GM12875 (cell line): ENCODE measurements at regions not wholly inside any gene's neighbourhood (a gene's known extent, or its start where the extent isn't known, plus 50 kb on each side); places are given as distances from the start of the nearest gene placed in this dataset.

Experiments
- H3K4me3 ChIP-seq: one replicate; pipeline ENCODE4 v1.5.1; 2011; ENCODE audit warnings: low read depth, low read length, control low read depth
- TF ChIP-seq, protein P1 (sequence below): IDR thresholded peaks from 2 replicates; pipeline ENCODE4 v1.5.1; 2011; ENCODE audit warnings: low read depth, mild to moderate bottlenecking, control low read depth, inconsistent platforms, low read length, moderate library complexity, borderline replicate concordance; ENCODE audit not compliant: insufficient read depth

GRCh38 chr4:132838244-132838643 is 310.9 kb upstream of the PCDH10 start:
- TF ChIP-seq, protein P1, sequence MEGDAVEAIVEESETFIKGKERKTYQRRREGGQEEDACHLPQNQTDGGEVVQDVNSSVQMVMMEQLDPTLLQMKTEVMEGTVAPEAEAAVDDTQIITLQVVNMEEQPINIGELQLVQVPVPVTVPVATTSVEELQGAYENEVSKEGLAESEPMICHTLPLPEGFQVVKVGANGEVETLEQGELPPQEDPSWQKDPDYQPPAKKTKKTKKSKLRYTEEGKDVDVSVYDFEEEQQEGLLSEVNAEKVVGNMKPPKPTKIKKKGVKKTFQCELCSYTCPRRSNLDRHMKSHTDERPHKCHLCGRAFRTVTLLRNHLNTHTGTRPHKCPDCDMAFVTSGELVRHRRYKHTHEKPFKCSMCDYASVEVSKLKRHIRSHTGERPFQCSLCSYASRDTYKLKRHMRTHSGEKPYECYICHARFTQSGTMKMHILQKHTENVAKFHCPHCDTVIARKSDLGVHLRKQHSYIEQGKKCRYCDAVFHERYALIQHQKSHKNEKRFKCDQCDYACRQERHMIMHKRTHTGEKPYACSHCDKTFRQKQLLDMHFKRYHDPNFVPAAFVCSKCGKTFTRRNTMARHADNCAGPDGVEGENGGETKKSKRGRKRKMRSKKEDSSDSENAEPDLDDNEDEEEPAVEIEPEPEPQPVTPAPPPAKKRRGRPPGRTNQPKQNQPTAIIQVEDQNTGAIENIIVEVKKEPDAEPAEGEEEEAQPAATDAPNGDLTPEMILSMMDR, result no peak
- H3K4me3 ChIP-seq, result no peak overlapping the region

DNA sequence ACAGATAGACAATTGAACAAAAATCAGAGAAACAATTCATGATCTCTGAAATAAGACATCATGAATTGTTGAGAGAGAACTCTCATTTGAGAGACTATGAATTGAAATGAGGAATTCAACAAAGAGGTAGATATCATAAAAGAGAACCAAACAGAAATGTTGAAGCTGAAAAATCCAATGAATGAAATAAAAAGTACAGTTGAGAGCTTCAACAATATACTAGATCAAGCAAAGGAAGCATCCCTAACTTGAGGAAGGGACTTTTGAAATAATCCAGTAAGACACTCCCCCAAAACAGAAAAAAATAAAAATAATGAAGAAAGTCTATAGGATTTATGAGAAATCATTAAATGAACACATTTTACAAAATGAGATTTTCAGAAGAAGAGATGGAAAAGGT is 310.0 kb upstream of the PCDH10 start:
- TF ChIP-seq, protein P1, result no peak
- H3K4me3 ChIP-seq, result no peak overlapping the region

- TF ChIP-seq, protein P1, result no peak
These were observed 289.2 kb upstream of the PCDH10 start for GRCh38 chr4:132859929-132860328.

GRCh38 chr4:132860976-132861375 is 288.1 kb upstream of the PCDH10 start:
- TF ChIP-seq, protein P1, result no peak

More at GRCh38 chr4:132859929-132860328, 289.2 kb upstream of the PCDH10 start:
- no peak overlapping the region for H3K4me3 ChIP-seq

GRCh38 chr4:132863619-132864018 is 285.5 kb upstream of the PCDH10 start:
- no peak overlapping the region for H3K4me3 ChIP-seq
- TF ChIP-seq, protein P1, result no peak

More at GRCh38 chr4:132860976-132861375, 288.1 kb upstream of the PCDH10 start:
- no peak overlapping the region for H3K4me3 ChIP-seq

DNA sequence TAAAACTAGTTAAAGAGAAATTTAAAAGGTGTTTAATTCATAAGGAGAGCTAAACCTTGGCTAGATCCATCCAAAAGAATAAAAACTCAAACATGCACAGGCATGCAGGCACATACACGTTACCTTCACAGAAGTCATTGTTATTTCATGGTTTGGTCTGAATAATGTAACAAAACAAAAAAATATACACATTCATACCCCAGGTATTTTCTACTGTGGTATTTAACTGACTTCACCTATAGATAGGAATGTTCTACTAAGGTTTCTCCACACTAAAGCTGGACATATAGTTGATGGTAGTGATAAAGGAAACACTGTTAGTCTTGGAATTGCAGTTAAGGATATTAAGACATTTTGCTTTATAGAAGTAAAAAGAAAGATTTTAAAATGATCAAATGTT is 283.6 kb upstream of the PCDH10 start:
- TF ChIP-seq, protein P1, result no peak
- H3K4me3 ChIP-seq, result no peak overlapping the region

GRCh38 chr4:132865922-132866321 is 283.2 kb upstream of the PCDH10 start:
- TF ChIP-seq, protein P1, result no peak
- H3K4me3 ChIP-seq, result no peak overlapping the region
